Esophagus muscularis mucosa (tissue), 4 donors: ENCODE measurements at regions not wholly inside any gene's neighbourhood (a gene's known extent, or its start where the extent isn't known, plus 50 kb on each side); places are given as distances from the start of the nearest gene placed in this dataset.

Experiments
- DNase-seq: peaks from one replicate; pipeline ENCODE4 v3.0.0-alpha.2; 2017; ENCODE audit errors: extremely low spot score
- H3K27ac ChIP-seq, 4 donors: fragments of 200-600 bp; sonication (generic); replicated peaks in 1 of 4; 1 replicate in 3 of 4; 2 replicates in 1 of 4; pipeline ENCODE4 v1.5.1; 2016 to 2019; ENCODE audit warnings: mild to moderate bottlenecking in 1 of 4
- H3K27me3 ChIP-seq, 4 donors: fragments of 200-600 bp; sonication (generic); one replicate each; pipeline versions ENCODE4 v1.5.1 to v1.6.0; 2016 to 2019
- H3K36me3 ChIP-seq, 4 donors: fragments of 200-600 bp; sonication (generic); one replicate each; pipeline ENCODE4 v1.5.1; 2016 to 2019
- H3K4me1 ChIP-seq, 4 donors: fragments of 200-600 bp; sonication (generic); one replicate each; pipeline ENCODE4 v1.5.1; 2016 to 2019
- H3K4me3 ChIP-seq, 4 donors: fragments of 200-600 bp; sonication (generic); 1 replicate in 2 of 4; 2 replicates in 2 of 4; pipeline ENCODE4 v1.5.1; 2016 to 2019; ENCODE audit warnings: mild to moderate bottlenecking in 4 of 4, moderate library complexity in 1 of 4
- H3K9me3 ChIP-seq, 4 donors: fragments of 200-600 bp; sonication (generic); 1 replicate in 3 of 4; 2 replicates in 1 of 4; pipeline ENCODE4 v1.5.1; 2016 to 2019
- CTCF ChIP-seq, 3 experiments: fragments of 200-600 bp in 2 of 3; fragments of 450-650 bp in 1 of 3; sonication (generic) in 2 of 3; IDR thresholded peaks; one replicate each; pipeline ENCODE4 v1.5.1; 2017 to 2019; ENCODE audit warnings: antibody characterized with exemption in 3 of 3, mild to moderate bottlenecking in 2 of 3, moderate library complexity in 1 of 3
- EP300 ChIP-seq: sonication (generic); formaldehyde crosslinking; IDR thresholded peaks from one replicate; pipeline ENCODE4 v1.6.1; 2017; ENCODE audit warnings: antibody characterized with exemption
- POLR2A ChIP-seq: fragments of 450-650 bp; IDR thresholded peaks from one replicate; pipeline ENCODE4 v1.6.1; 2017; ENCODE audit warnings: antibody characterized with exemption, moderate library complexity, mild to moderate bottlenecking, low read depth
- POLR2AphosphoS5 ChIP-seq, 2 donors: sonication (generic); formaldehyde crosslinking; IDR thresholded peaks; one replicate each; pipeline ENCODE4 v1.6.1; 2017; ENCODE audit warnings: antibody characterized with exemption in 2 of 2
- WGBS: methylation state at CpG from one replicate; pipeline ENCODE4 v1.1.5; 2018; 5-methylcytosine and 5-hydroxymethylcytosine counted together
- intact Hi-C: fragments of 100-400 bp; cut with DNase I; formaldehyde crosslinking; loops from one replicate; pipeline ENCODE4 v1.15.1; 2023

- Histone ChIP-seq H3K4me3 (no peak overlapping the region), H3K9me3 (no peaks in the 10 kb centered on the region), H3K27ac (peak overlapping the region in 2 of 4 donors; percentile 32 to 56), H3K36me3 (no peaks in the 10 kb centered on the region), H3K27me3 (no peaks in the 10 kb centered on the region), H3K4me1 (peaks cover 11 to 30% (median 22%) of the 10 kb centered on the region in 4 donors)
- DNase-seq, result peak; percentile 77
- intact Hi-C loops, result no loop called here
- WGBS, result 89% methylated on average over 4 of the region's 4 CpGs
- TF ChIP-seq CTCF (IDR thresholded peaks at IDR 0.05), result no peak
- no peak for TF ChIP-seq POLR2AphosphoS5 (IDR thresholded peaks at IDR 0.05)
- no peak for TF ChIP-seq EP300
These were observed 56.2 kb upstream of the IGFBP3 start for GRCh38 chr7:45977256-45977780.

- intact Hi-C loops, result no loop called here
- TF ChIP-seq EP300, result no peak
- no peak for TF ChIP-seq POLR2AphosphoS5 (IDR thresholded peaks at IDR 0.05)
- TF ChIP-seq POLR2A, result no peak
- no peak for TF ChIP-seq CTCF (IDR thresholded peaks at IDR 0.05)
- DNase-seq, result peak; percentile 84
- Histone ChIP-seq H3K9me3 (no peaks in the 10 kb centered on the region), H3K27me3 (no peaks in the 10 kb centered on the region), H3K4me3 (no peak overlapping the region), H3K27ac (no peak overlapping the region), H3K4me1 (peaks cover 11 to 30% (median 22%) of the 10 kb centered on the region in 4 donors), H3K36me3 (no peaks in the 10 kb centered on the region)
- 92% methylated on average over 3 of the region's 3 CpGs for WGBS
These were observed 55.4 kb upstream of the IGFBP3 start for GRCh38 chr7:45976485-45976856.

- Histone ChIP-seq H3K27ac (no peak overlapping the region), H3K9me3 (no peaks in the 10 kb centered on the region), H3K4me3 (no peak overlapping the region), H3K36me3 (no peaks in the 10 kb centered on the region), H3K4me1 (peaks cover 11 to 30% (median 22%) of the 10 kb centered on the region in 4 donors), H3K27me3 (no peaks in the 10 kb centered on the region)
- DNase-seq, result peak; percentile 91
- intact Hi-C loops, result no loop called here
- no peak for TF ChIP-seq CTCF (IDR thresholded peaks at IDR 0.05)
- TF ChIP-seq POLR2A, result no peak
- no peak for TF ChIP-seq POLR2AphosphoS5 (IDR thresholded peaks at IDR 0.05)
- TF ChIP-seq EP300, result no peak
- 77% methylated on average over 5 of the region's 8 CpGs for WGBS
These were observed 54.9 kb upstream of the IGFBP3 start for GRCh38 chr7:45975847-45976484.

- Histone ChIP-seq H3K27ac (no peak overlapping the region), H3K9me3 (no peaks in the 10 kb centered on the region), H3K4me3 (no peak overlapping the region), H3K4me1 (peaks cover 11 to 30% (median 22%) of the 10 kb centered on the region in 4 donors), H3K36me3 (no peaks in the 10 kb centered on the region), H3K27me3 (no peaks in the 10 kb centered on the region)
- TF ChIP-seq EP300 (no peak), POLR2AphosphoS5 (IDR thresholded peaks at IDR 0.05) (no peak), POLR2A (no peak), CTCF (IDR thresholded peaks at IDR 0.05) (no peak)
- no peak for DNase-seq
- intact Hi-C loops, result no loop called here
- 29% methylated on average over 1 of the region's 1 CpG for WGBS
These were observed 54.3 kb upstream of the IGFBP3 start for GRCh38 chr7:45975367-45975766.
